RWPE2 (cell line): ENCODE measurements at regions not wholly inside any gene's neighbourhood (a gene's known extent, or its start where the extent isn't known, plus 50 kb on each side); places are given as distances from the start of the nearest gene placed in this dataset.

ENCODE experiments used
- ATAC-seq: fragments of 200-7000 bp; cut with Tn5 transposase; 3 replicates; pipeline ENCODE4 v1.9.1; 2021; ENCODE audit warnings: low read depth
- DNase-seq: peaks from one replicate; pipeline ENCODE4 v3.0.0-alpha.2; 2020; ENCODE audit warnings: low spot score
- H3K27ac ChIP-seq: fragments of 450-650 bp; 2 replicates; pipeline ENCODE4 v1.5.1; 2017; ENCODE audit warnings: mild to moderate bottlenecking; ENCODE audit not compliant: poor library complexity, severe bottlenecking
- H3K27me3 ChIP-seq: fragments of 250-450 bp; sonication (Bioruptor Pico); 2 replicates; pipeline ENCODE4 v1.5.1; 2021; ENCODE audit warnings: mild to moderate bottlenecking, moderate library complexity; ENCODE audit not compliant: insufficient read depth, poor library complexity, severe bottlenecking
- H3K36me3 ChIP-seq: fragments of 250-450 bp; sonication (Bioruptor Pico); 2 replicates; pipeline ENCODE4 v1.5.1; 2020; ENCODE audit warnings: low read depth, mild to moderate bottlenecking, moderate library complexity
- H3K4me1 ChIP-seq: fragments of 250-450 bp; sonication (Bioruptor Pico); 2 replicates; pipeline ENCODE4 v1.5.1; 2021; ENCODE audit warnings: mild to moderate bottlenecking, moderate library complexity; ENCODE audit not compliant: insufficient read depth, poor library complexity, severe bottlenecking
- H3K4me3 ChIP-seq: fragments of 250-450 bp; sonication (Bioruptor Pico); 2 replicates; pipeline ENCODE4 v1.5.1; 2021; ENCODE audit warnings: mild to moderate bottlenecking, moderate library complexity; ENCODE audit not compliant: severe bottlenecking
- H3K9me3 ChIP-seq: fragments of 250-450 bp; sonication (Bioruptor Pico); 2 replicates; pipeline ENCODE4 v1.5.1; 2021; ENCODE audit warnings: mild to moderate bottlenecking, moderate library complexity; ENCODE audit not compliant: severe bottlenecking
- TF ChIP-seq, protein P1 (sequence below): fragments of 450-650 bp; IDR thresholded peaks from one replicate; pipeline ENCODE4 v1.5.1; 2017; ENCODE audit warnings: mild to moderate bottlenecking, moderate library complexity; ENCODE audit not compliant: poor library complexity, severe bottlenecking

- H3K4me3 ChIP-seq, result no peak overlapping the region
These were observed 96.8 kb upstream of the WSCD1 start for GRCh38 chr17:5973410-5973809.

DNA sequence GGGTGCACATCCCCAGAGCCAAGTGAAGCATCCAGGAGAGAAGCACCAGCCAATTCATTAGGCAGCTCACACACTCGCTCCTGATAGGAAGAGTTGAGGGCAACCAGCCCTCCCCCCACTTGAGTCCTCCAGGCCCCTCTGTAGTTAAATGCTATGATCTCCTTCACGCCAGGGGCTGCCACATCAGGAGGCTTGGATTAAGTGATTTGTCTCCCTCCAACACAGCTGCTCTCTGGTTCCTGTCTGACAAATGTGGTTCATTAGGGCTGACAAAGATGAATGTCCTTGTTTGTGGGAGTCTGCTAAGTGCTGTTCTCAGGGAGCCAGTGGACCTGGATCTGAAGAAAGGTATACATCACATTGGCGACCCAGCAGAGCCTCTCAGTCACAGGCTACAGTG is 94.5 kb upstream of the WSCD1 start:
- Histone ChIP-seq H3K27me3 (no peaks in the 10 kb centered on the region), H3K4me3 (no peak overlapping the region), H3K4me1 (no peaks in the 10 kb centered on the region), H3K9me3 (no peaks in the 10 kb centered on the region), H3K27ac (no peak overlapping the region), H3K36me3 (no peaks in the 10 kb centered on the region)
- DNase-seq (no peak), ATAC-seq (no peak)
- TF ChIP-seq, protein P1, sequence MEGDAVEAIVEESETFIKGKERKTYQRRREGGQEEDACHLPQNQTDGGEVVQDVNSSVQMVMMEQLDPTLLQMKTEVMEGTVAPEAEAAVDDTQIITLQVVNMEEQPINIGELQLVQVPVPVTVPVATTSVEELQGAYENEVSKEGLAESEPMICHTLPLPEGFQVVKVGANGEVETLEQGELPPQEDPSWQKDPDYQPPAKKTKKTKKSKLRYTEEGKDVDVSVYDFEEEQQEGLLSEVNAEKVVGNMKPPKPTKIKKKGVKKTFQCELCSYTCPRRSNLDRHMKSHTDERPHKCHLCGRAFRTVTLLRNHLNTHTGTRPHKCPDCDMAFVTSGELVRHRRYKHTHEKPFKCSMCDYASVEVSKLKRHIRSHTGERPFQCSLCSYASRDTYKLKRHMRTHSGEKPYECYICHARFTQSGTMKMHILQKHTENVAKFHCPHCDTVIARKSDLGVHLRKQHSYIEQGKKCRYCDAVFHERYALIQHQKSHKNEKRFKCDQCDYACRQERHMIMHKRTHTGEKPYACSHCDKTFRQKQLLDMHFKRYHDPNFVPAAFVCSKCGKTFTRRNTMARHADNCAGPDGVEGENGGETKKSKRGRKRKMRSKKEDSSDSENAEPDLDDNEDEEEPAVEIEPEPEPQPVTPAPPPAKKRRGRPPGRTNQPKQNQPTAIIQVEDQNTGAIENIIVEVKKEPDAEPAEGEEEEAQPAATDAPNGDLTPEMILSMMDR, result no peak

More at GRCh38 chr17:5973410-5973809, 96.8 kb upstream of the WSCD1 start:
- Histone ChIP-seq H3K27ac (no peak overlapping the region), H3K36me3 (no peaks in the 10 kb centered on the region), H3K9me3 (no peaks in the 10 kb centered on the region), H3K27me3 (no peaks in the 10 kb centered on the region), H3K4me1 (no peaks in the 10 kb centered on the region)
- TF ChIP-seq, protein P1, result no peak
- ATAC-seq (no peak), DNase-seq (no peak)

DNA sequence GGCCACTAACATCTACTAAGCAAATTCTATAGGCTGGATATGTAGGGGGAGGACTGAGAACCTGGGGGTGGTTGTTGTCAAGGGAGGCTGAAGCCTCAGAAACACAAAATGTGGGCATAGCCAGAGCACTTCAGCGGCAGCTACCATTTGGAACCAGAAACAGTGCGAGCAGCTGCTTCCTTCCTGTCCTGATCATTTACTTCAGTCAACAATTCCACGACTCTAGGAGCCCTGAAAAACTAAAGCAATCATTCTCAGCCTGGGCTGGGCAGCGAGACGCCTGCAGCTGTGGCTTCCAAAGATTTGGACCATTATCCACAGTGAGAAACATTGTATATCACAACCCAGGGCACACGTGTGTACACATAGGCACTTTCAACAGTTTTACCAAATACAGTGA is 93.9 kb upstream of the WSCD1 start:
- Histone ChIP-seq H3K9me3 (no peaks in the 10 kb centered on the region), H3K4me1 (no peaks in the 10 kb centered on the region), H3K27ac (no peak overlapping the region), H3K27me3 (no peaks in the 10 kb centered on the region), H3K36me3 (no peaks in the 10 kb centered on the region), H3K4me3 (no peak overlapping the region)
- ATAC-seq (no peak), DNase-seq (no peak)
- TF ChIP-seq, protein P1, result no peak

DNA sequence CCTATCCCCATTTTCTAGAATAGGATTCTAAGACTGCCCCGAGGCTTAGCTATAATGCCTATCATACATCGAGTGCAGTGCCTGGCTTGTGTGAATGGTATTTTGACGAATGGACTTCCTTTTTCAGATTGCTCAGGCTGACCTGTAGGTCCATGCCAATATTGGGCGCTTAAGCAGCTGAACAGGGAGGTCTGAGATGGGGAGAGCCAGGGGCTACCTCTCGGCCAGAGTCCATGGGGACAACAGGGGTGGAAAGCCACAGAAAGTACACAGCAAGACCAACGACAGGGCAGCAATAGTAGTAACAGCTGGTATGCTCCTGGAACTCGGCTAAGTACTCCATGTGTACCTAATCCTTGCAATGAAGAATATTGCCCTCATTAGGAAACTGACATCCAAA is 91.7 kb upstream of the WSCD1 start:
- H3K4me1 ChIP-seq, result no peaks in the 10 kb centered on the region
- no peak overlapping the region for H3K4me3 ChIP-seq
- no peak overlapping the region for H3K27ac ChIP-seq
- H3K27me3 ChIP-seq, result no peaks in the 10 kb centered on the region
- no peaks in the 10 kb centered on the region for H3K36me3 ChIP-seq
- no peaks in the 10 kb centered on the region for H3K9me3 ChIP-seq
- DNase-seq (no peak), ATAC-seq (no peak)
- TF ChIP-seq, protein P1, result no peak

DNA sequence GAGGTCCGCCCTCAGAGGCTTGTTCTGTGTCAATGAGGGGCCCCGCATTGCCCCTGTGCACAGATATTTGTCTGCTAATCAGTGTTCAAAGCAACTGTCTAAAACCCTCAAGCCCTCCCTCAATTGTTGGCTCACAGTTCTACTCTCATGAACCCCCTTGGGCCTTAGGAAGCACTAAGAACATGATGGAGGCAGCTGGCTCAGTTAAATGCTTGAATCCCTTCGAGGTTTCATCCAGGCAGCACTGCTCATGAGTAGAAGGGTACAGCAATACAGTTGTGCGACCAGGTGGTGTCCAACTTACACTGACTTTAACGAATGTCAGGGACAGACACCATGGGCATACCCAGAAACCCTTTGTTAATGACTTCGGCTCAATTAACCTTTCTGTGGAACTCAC is 89.2 kb upstream of the WSCD1 start:
- DNase-seq, result no peak
- H3K27me3 ChIP-seq, result no peaks in the 10 kb centered on the region
- TF ChIP-seq, protein P1, result no peak
- no peaks in the 10 kb centered on the region for H3K36me3 ChIP-seq
- ATAC-seq, result no peak
- no peak overlapping the region for H3K4me3 ChIP-seq
- no peak overlapping the region for H3K27ac ChIP-seq
- H3K4me1 ChIP-seq, result no peaks in the 10 kb centered on the region
- H3K9me3 ChIP-seq, result no peaks in the 10 kb centered on the region
